GM19239 (cell line): ENCODE measurements at regions not wholly inside any gene's neighbourhood (a gene's known extent, or its start where the extent isn't known, plus 50 kb on each side); places are given as distances from the start of the nearest gene placed in this dataset.
"Not testable (repeated sequence)": the region's sequence is repeated elsewhere in the genome, so short reads cannot be mapped to it uniquely, and the experiment has no call there.

Source experiments
- DNase-seq: peaks from one replicate; pipeline ENCODE4 v3.0.0; 2011; ENCODE audit warnings: low spot score; ENCODE audit not compliant: insufficient read length
- FAIRE-seq: peaks from 2 replicates; lab custom pipeline; 2011; peaks lifted over from hg19 to GRCh38; lab: Jason Lieb, UNC

DNA sequence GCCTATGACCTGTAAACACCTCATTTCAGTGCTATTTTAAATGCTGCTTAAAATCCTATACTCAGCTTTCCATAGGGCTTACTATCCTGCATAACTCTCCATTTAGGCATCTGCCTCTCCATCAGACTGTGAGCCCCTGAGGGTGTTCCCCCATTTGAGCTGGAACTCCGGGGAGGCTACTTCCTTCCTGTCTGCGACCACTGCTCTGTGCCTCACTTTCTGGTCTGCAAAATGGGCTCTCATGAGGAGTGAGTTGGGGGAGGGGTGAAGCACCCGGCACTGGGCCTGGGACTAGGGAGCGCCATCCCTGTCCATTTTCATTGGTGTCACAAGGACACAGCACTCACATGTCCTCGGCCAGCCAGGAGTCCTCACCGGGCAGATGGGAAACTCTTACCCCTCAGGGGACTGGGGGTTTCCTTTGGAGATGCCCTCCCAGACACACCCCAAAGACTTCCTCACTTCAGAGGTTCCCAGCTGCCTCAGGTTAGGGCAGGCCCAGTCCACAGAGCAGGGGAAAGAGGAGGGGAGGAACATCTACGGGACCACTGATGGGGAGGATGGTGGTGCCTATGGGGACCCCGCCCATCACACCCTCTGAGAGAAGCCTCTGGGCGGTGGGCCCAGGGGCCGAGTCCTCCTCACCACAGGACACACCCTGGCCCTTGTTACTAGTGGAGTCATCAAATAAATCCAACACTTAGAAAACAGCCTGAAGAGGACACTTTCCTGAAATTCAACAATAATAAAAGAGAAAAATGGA lies 134.9 kb downstream of the MATN1 start:
- no peak for DNase-seq
- FAIRE-seq, result no peak

DNA sequence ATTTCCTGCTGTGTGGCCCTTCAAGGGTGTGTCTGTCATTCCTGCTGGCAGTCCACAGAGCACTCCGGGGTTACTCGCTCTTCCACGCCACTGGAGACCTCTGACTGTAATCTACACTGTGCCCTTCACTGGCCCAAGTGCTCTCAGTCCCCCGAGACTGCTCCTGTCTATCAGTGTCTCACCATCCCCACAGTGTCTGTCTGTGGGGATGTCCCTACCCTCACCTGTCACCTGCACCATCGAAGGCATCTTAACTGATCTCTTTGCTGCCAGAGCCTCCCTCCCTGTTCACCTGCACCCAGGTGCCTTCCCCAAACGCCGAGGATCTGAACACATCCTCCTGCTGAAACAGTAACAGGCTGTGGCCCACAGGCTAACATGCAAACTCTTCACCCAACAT lies 136.7 kb downstream of the MATN1 start:
- DNase-seq, result no peak
- FAIRE-seq, result no peak

DNA sequence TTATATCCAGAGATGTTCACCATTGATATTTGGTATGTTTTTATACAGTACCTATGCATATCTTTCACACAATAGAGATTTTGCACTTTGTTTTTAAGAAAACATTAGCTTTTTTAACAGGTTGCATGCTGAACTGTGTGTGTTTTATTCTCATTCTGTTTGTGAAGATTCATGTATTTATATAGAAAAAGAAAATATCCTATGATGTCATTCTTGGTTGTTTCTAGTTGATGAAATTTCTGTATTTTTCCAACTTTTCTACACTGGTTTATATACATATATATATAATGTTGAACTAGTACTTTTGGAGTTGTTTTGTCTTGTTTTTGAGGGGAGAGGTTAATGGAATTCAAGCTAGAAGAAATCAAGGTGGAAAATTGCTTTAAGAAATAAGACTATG lies 143.8 kb downstream of the MATN1 start:
- no peak for FAIRE-seq
- DNase-seq, result no peak

DNA sequence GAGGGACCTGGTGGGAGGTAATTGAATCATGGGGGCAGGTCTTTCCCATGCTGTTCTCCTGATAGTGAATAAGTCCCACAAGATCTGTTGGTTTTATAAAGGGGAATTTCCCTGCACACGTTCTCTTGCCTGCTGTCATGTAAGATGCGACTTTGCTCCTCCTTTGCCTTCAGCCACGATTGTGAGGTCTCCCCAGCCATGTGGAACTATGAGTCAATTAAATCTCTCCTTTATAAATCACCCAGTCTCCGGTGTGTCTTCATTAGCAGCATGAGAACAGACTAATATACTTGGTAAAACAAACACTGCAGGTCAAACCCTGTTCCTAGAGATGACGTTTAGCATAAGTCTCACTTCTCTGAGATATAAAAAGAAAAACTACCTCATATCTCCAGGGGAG lies 148.3 kb downstream of the MATN1 start:
- DNase-seq (no peak), FAIRE-seq (no peak)

DNA sequence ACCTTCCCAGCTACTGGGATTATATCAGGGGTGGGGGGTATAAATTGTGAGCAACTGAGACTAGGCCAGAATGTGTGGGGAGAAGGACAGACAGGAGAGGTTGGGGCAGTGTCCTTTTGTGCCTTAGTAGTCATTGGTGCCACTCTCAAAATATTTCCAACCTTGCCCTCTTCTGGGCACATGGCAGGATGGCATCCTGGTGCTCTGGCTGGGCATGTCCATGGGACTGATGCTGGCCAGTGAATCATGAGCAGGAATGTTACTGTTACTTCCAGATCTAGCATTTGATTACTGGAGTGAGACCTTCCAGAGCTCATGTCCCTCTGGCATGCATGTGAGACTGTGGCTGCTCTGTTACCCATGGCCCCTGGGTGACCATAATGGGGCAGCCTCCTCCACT lies 151.2 kb downstream of the MATN1 start:
- DNase-seq (no peak), FAIRE-seq (no peak)

DNA sequence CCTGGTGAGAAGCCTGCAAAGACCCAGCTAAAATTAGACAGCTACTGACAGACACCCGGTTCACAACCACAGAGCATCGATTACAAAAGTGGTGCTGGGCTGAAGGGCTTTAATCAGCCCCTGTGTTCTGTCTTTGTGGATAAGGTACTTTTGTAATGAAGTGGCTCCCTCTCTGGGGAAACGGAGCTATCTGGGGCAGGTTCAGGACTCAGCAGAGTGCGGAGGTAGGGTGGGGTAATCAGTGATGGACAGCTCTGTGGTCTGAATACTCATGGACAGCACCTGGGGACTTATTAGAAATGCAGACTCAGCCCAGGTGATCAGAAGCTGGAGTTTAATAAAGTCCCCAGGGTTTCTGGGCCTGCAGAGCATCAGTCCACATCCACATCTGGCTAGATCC lies 152.0 kb downstream of the MATN1 start:
- no peak for DNase-seq
- no peak for FAIRE-seq

DNA sequence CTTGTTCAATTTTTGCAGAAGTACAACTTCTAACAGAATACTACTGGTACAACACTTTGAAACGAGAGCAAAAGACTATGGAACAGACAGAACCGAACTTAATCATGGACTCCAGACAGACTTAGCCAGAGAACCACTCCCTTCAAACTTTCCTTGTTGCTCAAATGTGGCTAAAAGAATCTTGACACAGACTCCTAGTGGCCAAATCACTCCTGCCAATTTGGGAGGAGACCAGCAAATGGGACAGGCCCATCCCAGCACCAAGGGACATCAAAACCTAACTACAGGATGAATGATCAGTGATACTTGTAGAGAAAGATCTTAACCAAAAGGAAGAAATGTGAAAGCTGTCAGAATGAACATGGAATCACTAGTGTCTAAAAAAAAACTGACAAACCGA lies 154.0 kb downstream of the MATN1 start:
- no peak for FAIRE-seq
- DNase-seq, result no peak

DNA sequence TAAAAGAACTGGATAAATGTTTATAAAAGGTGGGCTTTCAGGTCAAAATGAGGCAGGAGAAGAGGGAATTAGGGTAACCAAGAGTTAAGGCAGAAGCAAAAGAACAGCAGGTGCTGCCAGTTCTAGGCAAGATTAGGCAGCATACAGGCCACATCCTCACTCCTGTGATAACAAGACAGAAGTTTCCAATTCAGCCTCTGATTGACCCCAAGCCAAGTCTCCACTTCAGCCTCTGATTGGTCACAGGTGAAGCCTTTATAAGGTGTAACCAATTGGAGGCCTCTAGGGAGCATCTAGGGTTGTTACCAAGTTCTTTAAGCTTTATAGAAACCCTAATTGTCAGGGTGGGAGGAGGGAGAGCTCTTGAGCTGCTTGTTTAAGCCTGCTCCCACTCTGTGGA lies 160.8 kb downstream of the MATN1 start:
- FAIRE-seq, result no peak
- DNase-seq, result no peak

DNA sequence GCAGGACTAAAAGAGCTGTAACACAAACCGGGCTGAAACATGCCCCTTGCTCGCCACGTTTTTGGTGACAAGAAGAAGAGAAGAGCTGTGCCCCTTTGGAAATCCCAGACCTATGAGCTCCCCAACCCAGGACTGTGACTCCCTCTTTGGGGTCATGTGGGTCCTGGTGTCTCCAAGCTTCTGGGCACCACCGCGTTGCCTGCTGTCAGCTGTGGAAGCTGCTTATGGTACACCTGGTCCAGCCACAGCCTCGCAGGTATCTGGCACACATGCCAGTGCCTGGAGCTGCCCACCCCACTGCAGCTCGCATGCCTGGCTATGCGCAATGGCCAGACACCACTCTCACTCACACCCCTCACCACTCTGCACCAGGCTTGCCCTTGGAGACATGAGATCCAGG lies 171.8 kb downstream of the MATN1 start:
- FAIRE-seq, result no peak

DNA sequence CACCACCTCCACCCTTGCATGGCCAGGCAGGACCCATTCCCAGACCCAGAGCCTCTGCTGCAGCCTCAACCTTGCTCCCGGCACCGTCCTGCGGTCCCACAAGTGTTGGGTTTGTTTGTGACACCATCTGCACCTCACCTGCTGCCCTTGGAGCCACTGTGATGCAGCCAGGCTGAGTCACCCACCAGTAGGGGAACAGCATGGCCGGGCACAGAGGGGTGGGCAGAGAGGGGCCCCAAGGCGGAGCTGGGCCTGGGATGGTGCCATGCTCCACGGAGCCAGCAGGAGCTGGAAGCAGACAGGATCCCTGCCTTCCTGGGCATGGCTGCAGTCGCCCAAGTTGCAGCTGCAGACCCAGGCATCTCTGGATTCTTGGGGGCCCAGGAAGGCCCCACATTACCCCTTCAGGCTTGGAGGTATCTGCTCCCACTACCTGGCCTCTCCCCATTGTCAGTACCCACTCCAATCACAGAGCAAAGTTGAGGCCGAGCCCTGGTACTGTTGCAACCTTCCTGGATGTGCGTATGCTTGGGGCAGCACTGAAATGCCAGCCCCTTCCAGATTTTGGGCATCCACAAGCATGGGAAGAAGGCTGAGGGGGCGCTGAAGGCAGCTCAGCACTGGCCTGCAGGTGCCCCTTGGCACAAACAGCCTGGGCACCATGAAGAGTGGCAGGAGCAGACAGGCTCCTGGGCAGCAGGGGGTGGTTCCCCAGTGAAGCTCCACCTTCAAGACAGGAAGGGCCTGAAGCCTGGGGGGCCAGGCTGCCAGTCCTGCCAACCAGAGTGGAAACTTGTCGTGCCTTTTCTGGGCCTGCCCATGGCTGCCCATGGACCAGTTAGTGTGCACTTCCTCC lies 172.8 kb downstream of the MATN1 start:
- DNase-seq (no peak), FAIRE-seq (no peak)

More for the DNA sequence above, 171.8 kb downstream of the MATN1 start:
- DNase-seq, result no peak

DNA sequence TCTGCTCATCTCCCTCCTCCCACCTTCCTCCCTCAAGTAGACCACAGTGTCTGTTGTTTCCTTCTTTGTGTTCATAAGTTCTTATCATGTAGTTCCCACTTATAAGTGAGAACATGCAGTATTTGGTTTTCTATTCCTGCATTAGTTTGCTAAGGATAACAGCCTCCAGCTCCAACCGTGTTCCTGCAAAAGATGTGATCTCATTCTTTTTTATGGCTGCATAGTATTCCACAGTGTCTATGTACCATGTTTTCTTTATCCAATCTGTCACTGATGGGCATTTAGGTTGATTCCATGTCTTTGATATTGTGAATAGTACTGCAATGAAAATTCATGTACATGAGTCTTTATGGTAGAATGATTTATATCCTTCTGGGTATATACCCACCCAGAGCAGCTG lies 173.5 kb downstream of the MATN1 start:
- FAIRE-seq, DNase-seq: not testable (repeated sequence)

DNA sequence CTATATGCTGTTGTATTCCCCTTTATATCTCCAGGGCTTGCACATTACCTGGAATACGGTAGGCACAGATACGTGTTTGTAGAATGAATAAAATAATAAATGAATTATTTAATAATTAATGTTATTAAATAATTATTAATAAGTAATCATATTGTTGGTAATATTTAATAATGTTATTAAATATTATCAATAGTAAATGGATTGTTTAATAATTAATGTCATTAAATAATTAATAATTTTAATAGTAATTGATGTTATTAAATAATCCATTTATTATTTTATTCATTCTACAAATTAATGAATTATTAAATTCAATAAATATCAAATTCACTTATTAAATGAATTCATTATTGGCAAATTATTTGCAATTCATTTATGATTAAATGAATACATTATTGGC lies 175.1 kb downstream of the MATN1 start:
- FAIRE-seq (no peak), DNase-seq (no peak)

DNA sequence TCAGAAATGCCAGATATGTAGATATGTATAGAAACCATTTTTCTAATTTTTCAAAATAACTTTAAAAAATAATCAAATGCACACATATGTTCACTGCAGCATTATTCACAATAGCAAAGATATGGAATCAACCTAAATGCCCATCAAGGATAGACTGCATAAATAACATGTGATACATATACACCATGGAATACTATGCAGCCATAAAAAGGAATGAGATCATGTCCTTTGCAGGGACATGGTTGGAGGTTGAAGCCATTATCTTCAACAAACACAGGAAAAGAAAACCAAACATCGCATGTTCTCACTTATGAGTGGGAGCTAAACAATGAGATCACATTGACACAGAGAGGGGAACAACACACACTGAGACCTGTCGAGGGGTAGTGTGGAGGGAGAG lies 176.1 kb downstream of the MATN1 start:
- FAIRE-seq, DNase-seq: not testable (repeated sequence)

DNA sequence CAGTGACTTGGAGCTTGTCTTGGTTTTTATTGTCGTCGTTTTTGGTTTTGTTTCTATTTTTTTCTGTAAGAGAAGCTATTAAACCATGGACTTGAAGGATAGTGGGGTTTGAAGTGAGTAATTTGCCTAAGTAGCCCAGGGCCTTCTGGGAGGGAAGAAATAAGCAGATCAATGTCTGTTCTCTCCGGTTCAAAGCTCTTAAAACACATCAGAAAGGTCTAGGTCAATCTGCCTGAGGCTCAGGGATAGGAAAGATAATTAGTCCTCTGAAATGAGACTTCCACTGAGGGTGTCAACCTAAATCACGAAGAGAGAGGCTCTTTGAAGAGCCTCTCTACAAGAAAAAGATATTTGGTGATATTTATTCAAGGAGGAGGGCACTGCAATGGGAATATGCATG lies 178.0 kb downstream of the MATN1 start:
- FAIRE-seq (no peak), DNase-seq (no peak)

DNA sequence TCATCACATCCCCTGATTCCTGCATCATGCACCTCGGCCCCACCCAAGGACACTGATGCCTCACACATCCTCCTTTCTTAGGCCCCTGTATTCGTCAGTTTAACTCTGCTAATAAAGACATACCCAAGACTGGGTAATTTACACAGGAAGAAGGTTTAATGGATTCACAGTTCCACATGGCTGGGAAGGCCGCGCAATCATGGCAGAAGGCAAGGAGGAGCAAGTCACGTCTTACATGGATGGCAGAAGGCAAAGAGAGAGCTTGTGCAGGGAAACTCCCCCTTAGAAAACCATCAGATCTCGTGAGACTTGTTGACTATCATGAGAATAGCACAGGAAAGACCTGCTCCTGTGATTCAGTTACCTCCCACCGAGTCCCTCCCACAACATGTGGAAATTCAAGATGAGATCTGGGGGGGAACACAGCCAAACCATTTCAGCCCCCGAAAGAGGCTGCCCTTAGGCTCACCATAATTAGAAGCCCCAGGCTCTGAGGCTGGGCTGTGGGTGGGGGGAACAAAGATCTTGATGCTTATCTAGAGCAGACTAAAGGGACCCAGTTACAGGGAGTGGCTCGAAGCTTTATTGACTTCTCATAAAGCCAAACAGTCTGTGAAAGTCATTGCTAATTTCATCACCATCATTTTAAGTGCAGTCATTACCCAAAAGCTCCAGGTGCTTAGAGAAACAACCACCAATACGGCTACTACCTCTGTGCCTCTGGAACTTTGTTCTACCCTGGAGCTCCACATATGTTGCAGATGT lies 181.5 kb downstream of the MATN1 start:
- DNase-seq, result no peak
- FAIRE-seq, result no peak

DNA sequence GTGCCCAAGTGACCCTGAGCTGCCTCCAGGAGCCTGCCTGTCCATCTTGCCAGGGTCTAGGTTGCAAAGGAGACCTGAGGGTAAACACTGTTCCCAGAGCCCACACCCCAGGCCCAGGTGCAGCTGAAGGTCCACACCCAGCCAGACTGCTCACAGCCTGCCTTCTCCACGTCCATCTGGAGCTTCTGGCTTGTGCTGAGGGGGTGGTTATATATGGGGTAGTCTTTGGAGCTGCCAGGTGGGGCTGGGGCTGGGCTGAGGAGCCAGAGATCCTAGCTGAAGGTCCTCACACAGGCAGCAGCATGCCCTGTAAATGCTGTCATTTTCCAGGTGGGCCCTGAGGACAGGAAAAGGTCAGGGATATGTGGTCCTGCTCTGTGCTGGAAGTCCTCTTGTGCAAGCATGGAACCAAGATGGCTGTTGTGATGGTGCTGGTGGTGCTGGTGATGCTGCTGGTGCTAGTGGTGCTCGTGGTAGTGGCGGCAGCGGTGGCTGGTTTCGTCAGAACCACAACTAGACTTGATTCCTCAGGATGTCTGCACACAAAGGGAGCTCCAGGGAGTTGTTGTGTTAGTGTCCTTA lies 182.7 kb downstream of the MATN1 start:
- DNase-seq (no peak), FAIRE-seq (no peak)

DNA sequence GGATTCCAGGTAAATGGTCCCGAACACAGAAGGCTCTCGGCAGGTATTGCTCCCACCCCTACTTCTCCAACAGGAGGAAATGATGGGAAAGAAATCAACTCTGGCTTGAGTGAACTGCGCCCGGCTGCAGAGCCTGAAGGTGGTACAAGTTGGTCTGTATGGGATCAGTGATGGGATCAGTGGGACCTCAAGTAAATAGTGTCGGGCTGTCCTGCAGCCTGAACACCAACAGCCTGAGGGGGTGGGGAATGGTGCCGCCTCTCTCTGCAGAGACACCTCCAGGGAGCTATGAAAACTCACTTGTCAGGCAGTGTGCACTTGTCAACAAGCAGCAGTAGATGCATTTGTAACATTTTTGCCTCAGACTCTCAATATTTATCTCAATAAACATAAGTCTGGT lies 183.5 kb downstream of the MATN1 start:
- FAIRE-seq, result no peak
- DNase-seq, result no peak

DNA sequence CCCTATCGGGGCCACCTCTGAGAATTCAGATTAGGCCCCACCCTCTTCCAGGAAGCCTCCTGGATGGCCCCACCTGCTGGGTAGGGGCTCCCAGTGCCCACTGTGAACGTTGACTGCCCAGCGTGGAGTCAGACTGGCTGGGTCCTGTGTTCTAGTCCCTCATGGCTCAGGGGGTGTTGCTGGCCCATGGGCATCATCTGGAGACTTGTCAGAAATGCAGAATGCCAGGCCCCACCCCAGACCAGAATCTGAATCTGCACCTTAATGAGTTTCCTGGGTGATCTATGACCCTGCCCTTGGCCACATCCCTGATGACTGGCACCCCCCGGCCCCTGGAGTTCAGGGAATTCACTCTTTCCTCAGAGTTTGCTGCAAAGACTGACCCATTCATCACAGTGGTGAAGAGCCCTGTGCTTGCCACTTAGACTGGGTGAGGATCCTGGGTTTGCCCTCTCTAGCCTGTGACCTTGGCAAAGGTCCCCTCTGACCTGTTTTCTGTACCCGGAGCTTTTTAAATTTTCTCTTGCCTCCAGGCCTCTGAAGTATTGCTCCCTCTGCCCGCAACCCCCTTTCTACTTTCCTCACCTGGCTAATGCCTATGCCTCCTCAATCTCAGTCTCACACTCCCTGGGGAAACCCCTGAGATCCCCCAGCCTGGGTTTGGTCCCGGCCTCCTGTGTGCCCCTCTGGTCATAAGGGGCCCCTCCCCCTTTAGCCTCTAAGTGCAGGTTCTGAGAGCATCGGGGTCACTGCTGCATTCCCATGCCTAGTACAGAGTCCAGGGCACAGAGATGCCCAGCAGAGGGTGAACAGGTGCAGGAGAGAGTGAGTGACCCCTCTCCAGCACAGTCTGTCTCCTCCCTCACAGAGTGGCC lies 184.2 kb downstream of the MATN1 start:
- DNase-seq, result no peak
- FAIRE-seq, result no peak

DNA sequence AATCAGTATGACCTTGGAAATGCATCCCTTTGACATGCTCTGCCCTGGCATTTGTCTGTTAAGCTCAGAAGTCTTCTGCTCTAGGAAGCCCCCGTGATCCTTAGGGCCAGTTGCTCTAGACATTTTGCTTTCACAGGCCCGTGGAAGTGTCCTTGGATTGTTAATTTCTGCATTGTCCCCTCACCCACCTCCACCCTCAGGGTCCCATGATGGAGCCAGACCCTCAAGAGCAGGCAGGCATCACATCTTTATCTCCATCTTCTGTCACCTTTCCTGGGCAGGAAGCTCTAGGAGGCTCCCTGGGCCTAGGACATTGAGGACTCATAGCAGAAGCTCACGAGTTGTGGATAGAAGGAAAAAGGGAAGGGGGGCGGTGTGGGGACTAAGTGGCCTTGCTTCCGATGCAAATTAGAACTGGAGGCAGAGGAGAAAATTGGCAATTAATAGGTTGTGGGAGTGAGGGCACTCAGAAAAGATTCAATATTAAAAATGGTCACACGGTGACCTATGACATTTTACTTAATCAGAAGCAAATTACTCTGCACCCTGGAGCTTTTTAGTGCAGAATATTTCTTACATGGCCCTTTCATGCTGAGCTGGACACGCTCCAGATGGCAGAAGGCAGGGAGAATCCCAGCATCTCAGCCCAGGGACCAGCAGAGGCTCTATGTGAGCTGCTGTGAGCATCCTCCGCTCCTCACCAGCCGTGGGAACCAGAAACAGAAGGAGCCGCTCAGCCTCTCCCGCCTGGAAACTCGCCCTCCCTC lies 185.0 kb downstream of the MATN1 start:
- FAIRE-seq, result no peak

More for the DNA sequence above, 185.0 kb downstream of the MATN1 start:
- DNase-seq, result no peak
